Medulla oblongata (tissue), 1 donor: ENCODE measurements at regions not wholly inside any gene's neighbourhood (a gene's known extent, or its start where the extent isn't known, plus 50 kb on each side); places are given as distances from the start of the nearest gene placed in this dataset.

Source experiments
- DNase-seq: peaks from one replicate; pipeline ENCODE4 v3.0.0-alpha.2; 2015; ENCODE audit errors: extremely low spot score

- no peak for DNase-seq
Measured at GRCh38 chr3:72344236-72344635, 504.0 kb downstream of the SHQ1 start.

- no peak for DNase-seq
Measured at GRCh38 chr3:72343078-72343477, 505.2 kb downstream of the SHQ1 start.

- no peak for DNase-seq
Measured at GRCh38 chr3:72342450-72342849, 505.8 kb downstream of the SHQ1 start.

- no peak for DNase-seq
Measured at GRCh38 chr3:72341920-72342319, 506.3 kb downstream of the SHQ1 start.

- DNase-seq: no peak
Measured at GRCh38 chr3:72341380-72341770, 506.9 kb downstream of the SHQ1 start.

GRCh38 chr3:72340476-72341379 is 507.5 kb downstream of the SHQ1 start:
- no peak for DNase-seq

GRCh38 chr3:72340056-72340455 is 508.2 kb downstream of the SHQ1 start:
- DNase-seq: no peak

GRCh38 chr3:72339670-72340030 is 508.6 kb downstream of the SHQ1 start:
- no peak for DNase-seq

GRCh38 chr3:72338942-72339669 is 509.1 kb downstream of the SHQ1 start:
- DNase-seq: peak; percentile 29

GRCh38 chr3:72338082-72338941 is 509.9 kb downstream of the SHQ1 start:
- DNase-seq: no peak

- DNase-seq: no peak
Measured at GRCh38 chr3:72337480-72337855, 510.8 kb downstream of the SHQ1 start.

DNA sequence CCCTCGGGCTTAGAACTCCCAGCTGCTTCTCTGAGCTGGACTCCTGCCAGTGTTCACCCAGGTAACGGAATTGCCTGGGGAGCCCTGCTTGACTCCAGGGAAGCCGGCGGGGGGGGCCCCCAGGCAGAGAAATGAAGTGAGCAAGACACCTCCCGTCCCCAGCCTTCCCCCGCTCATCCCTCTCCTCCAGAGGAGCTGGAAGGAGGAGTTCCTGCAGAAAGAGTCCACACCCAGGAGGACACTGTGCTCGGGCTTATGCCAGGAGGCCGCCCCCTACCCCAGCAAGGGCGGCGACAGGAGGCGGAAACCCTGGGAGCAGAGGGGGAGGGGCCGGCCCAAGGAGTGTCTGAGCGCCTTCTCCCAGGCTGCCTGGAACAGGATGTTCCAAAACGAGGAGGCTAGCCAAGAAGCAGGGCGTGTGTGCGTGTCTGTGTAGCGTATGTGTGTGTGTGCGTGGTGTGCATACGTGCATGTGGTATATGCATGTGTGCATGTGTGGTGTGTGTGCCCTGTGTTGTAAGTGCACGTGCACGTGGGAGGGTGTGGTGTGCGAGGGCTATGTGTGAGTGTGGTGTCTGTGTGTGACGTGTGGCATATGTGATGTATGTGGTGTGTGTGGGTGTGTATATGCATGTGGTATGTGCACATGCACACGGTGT is 511.3 kb downstream of the SHQ1 start:
- no peak for DNase-seq

DNA sequence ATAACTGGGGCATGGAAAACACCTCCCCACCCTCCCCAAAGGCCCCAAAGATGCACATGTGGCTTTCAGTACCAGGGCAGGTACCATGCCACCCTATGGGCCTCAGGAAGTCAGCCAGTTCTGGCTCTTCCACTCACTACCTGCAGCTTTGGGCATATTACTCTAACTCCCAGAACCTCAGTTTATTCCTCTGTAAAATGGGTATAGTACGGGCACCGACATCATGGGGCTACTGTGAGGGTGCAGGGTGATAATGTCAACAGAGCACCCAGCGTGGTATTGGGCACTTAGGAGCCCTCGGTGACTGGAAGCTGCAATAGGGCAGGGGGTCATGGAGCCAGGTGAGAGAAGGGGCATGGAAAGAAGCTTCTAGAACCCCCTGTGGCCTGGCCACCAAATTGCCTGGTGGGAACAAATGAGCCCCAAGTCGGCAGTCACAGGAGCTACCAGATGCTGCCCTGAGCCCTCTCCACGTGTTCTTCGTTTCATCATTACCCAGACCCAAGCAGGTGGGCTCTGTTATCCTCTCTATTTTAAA is 512.1 kb downstream of the SHQ1 start:
- no peak for DNase-seq

DNA sequence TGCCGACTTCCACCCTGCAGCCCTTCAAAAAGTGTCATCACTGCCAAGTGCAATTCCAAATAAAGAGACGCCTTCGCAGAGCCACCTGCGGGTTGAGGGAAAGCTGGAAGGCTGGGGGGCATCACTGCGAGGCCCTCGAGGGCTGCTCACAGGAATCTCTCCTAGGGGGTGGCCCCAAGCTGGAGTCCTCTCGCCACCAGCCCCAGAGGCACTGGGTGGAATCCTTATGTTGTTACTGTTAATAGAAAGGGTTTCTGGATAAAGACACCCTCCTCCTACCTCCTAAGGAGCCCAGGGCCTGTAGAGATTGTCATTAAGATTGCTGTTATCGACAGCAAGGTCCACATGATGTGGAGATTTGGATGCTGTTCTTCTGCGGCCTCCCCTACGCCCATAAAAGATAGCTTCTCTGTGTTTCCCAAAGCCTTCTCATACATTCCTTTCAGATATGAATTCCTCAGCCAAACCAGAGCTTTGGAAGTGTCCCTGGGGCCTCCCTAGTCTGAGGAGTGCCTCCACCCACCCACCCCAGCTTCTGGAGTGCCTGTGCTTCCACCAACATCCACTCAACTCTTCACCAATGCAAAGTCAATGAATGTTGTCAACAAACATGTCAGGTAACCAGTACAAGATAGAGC is 512.7 kb downstream of the SHQ1 start:
- no peak for DNase-seq

GRCh38 chr3:72334681-72335457 is 513.4 kb downstream of the SHQ1 start:
- DNase-seq: peak; percentile 93

- no peak for DNase-seq
Measured at GRCh38 chr3:72332689-72333088, 515.6 kb downstream of the SHQ1 start.

GRCh38 chr3:72332036-72332435 is 516.2 kb downstream of the SHQ1 start:
- DNase-seq: no peak

DNA sequence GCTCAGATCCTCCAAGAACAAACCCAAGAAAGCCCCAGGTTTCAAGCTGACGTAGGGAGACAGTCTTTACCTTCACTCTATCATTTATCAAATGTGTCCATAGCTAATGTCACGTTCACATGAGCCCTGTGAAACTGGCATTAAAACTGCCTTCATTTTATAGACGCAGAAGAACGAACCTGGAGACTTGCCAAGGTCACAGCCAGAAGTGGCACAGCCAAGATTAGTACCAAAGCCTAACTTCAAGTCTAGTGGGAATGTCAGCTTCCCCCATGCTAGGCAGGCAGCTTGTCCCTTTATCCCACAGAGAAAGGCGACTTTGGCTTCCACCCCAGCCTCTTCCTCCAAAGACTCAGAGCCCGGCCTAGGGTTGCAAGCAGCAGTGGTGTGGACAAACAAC is 517.2 kb downstream of the SHQ1 start:
- no peak for DNase-seq

- peak; percentile 75 for DNase-seq
Measured at GRCh38 chr3:72329354-72329753, 518.9 kb downstream of the SHQ1 start.

- no peak for DNase-seq
Measured at GRCh38 chr3:72328755-72329277, 519.4 kb downstream of the SHQ1 start.
